ENCODE measurements at regions not wholly inside any gene's neighbourhood (a gene's known extent, or its start where the extent isn't known, plus 50 kb on each side); places are given as distances from the start of the nearest gene placed in this dataset.
A peak's percentile ranks its signal among the peaks of the same experiment; 100 is the strongest.

- H3K27ac Mint-ChIP-seq: no peak overlapping the region
- no peaks in the 10 kb centered on the region for H3K4me1 Mint-ChIP-seq (ENCODE audit: unreplicated experiment)
- H3K9me3 Mint-ChIP-seq: no peaks in the 10 kb centered on the region
- H3K27me3 Mint-ChIP-seq: peaks cover 9% of the 10 kb centered on the region
- H3K4me3 Mint-ChIP-seq: no peak overlapping the region
- H3K36me3 Mint-ChIP-seq: no peaks in the 10 kb centered on the region
- no peak for DNase-seq (ENCODE audit: extremely low spot score, unreplicated experiment)
- TF ChIP-seq CTCF (conservative IDR thresholded peaks at IDR 0.05): no peak
Measured at GRCh38 chr10:2223548-2224320, 486.4 kb upstream of the ADARB2 start.

GRCh38 chr10:2222631-2223030 is 485.3 kb upstream of the ADARB2 start:
- TF ChIP-seq CTCF (conservative IDR thresholded peaks at IDR 0.05): no peak

GRCh38 chr10:2214805-2215204 is 477.5 kb upstream of the ADARB2 start:
- Mint-ChIP-seq H3K4me3 (peak overlapping the region; percentile 23), H3K36me3 (no peaks in the 10 kb centered on the region), H3K27ac (peak overlapping the region; percentile 28), H3K27me3 (peaks cover 65% of the 10 kb centered on the region), H3K4me1 (ENCODE audit: unreplicated experiment) (peaks cover 17% of the 10 kb centered on the region), H3K9me3 (peaks cover 4% of the 10 kb centered on the region)
- no peak for DNase-seq (ENCODE audit: extremely low spot score, unreplicated experiment)
- TF ChIP-seq CTCF (conservative IDR thresholded peaks at IDR 0.05): no peak

More at GRCh38 chr10:2222631-2223030, 485.3 kb upstream of the ADARB2 start:
- Mint-ChIP-seq H3K27ac (no peak overlapping the region), H3K4me3 (no peak overlapping the region), H3K9me3 (no peaks in the 10 kb centered on the region), H3K27me3 (peaks cover 10% of the 10 kb centered on the region), H3K36me3 (no peaks in the 10 kb centered on the region), H3K4me1 (ENCODE audit: unreplicated experiment) (no peaks in the 10 kb centered on the region)
- DNase-seq (ENCODE audit: extremely low spot score, unreplicated experiment): no peak

- no peak overlapping the region for H3K4me3 Mint-ChIP-seq
- DNase-seq (ENCODE audit: extremely low spot score, unreplicated experiment): no peak
- TF ChIP-seq CTCF (conservative IDR thresholded peaks at IDR 0.05): no peak
- H3K27me3 Mint-ChIP-seq: peaks cover 68% of the 10 kb centered on the region
- peaks cover 21% of the 10 kb centered on the region for H3K4me1 Mint-ChIP-seq (ENCODE audit: unreplicated experiment)
- no peaks in the 10 kb centered on the region for H3K36me3 Mint-ChIP-seq
- no peak overlapping the region for H3K27ac Mint-ChIP-seq
- peaks cover 4% of the 10 kb centered on the region for H3K9me3 Mint-ChIP-seq
Measured at GRCh38 chr10:2214092-2214491, 476.8 kb upstream of the ADARB2 start.

GRCh38 chr10:2212244-2212834 is 475.0 kb upstream of the ADARB2 start:
- no peak overlapping the region for H3K4me3 Mint-ChIP-seq
- peaks cover 21% of the 10 kb centered on the region for H3K4me1 Mint-ChIP-seq (ENCODE audit: unreplicated experiment)
- no peaks in the 10 kb centered on the region for H3K36me3 Mint-ChIP-seq
- H3K9me3 Mint-ChIP-seq: peaks cover 4% of the 10 kb centered on the region
- peaks cover 65% of the 10 kb centered on the region for H3K27me3 Mint-ChIP-seq
- no peak for DNase-seq (ENCODE audit: extremely low spot score, unreplicated experiment)
- H3K27ac Mint-ChIP-seq: no peak overlapping the region
- TF ChIP-seq CTCF (conservative IDR thresholded peaks at IDR 0.05): no peak
